Small intestine (tissue), 7 donors: ENCODE measurements at regions not wholly inside any gene's neighbourhood (a gene's known extent, or its start where the extent isn't known, plus 50 kb on each side); places are given as distances from the start of the nearest gene placed in this dataset.

Experiments
- DNase-seq, 2 donors: peaks; one replicate each; pipeline versions ENCODE4 v3.0.0 to v3.0.0-alpha.2; 2013
- FAIRE-seq: peaks from 2 replicates; lab custom pipeline; 2012; peaks lifted over from hg19 to GRCh38; lab: Jason Lieb, UNC
- H3K27ac ChIP-seq, 3 donors: one replicate each; pipeline ENCODE4 v1.5.1; 2013; ENCODE audit warnings: low read length in 2 of 3, mild to moderate bottlenecking in 2 of 3, control low read depth in 1 of 3, inconsistent platforms in 1 of 3, low read depth in 1 of 3, moderate library complexity in 1 of 3
- H3K27me3 ChIP-seq, 3 donors: one replicate each; pipeline ENCODE4 v1.6.1; 2013; ENCODE audit warnings: low read length in 3 of 3, inconsistent platforms in 1 of 3; ENCODE audit not compliant: control insufficient read depth in 3 of 3, insufficient read depth in 3 of 3
- H3K36me3 ChIP-seq, 3 donors: one replicate each; pipeline ENCODE4 v1.6.1; 2013; ENCODE audit warnings: low read length in 3 of 3, inconsistent platforms in 1 of 3, low read depth in 1 of 3, mild to moderate bottlenecking in 1 of 3, moderate library complexity in 1 of 3; ENCODE audit not compliant: control insufficient read depth in 3 of 3, insufficient read depth in 2 of 3
- H3K4me1 ChIP-seq, 3 donors: one replicate each; pipeline ENCODE4 v1.6.1; 2013; ENCODE audit warnings: low read length in 2 of 3, inconsistent platforms in 1 of 3, low read depth in 1 of 3, mild to moderate bottlenecking in 1 of 3, moderate library complexity in 1 of 3; ENCODE audit not compliant: control insufficient read depth in 3 of 3, insufficient read depth in 2 of 3
- H3K4me3 ChIP-seq, 3 donors: one replicate each; pipeline ENCODE4 v1.5.1; 2013; ENCODE audit warnings: low read length in 3 of 3, control low read depth in 1 of 3, inconsistent platforms in 1 of 3, low read depth in 1 of 3, mild to moderate bottlenecking in 1 of 3, moderate library complexity in 1 of 3
- H3K9me3 ChIP-seq, 2 donors: one replicate each; pipeline ENCODE4 v1.6.1; 2013; ENCODE audit warnings: low read depth in 1 of 2, low read length in 1 of 2; ENCODE audit not compliant: control insufficient read depth in 2 of 2, insufficient read depth in 1 of 2
- WGBS, 3 donors: extraction: QIAGEN DNeasy Blood & Tissue Kit; methylation state at CpG; one replicate each; pipeline ENCODE4 v1.1.7; 2013; 5-methylcytosine and 5-hydroxymethylcytosine counted together
- donor health status: healthy with polysubstance abuse.
- donor health status: control.
- donor health status: control.
- donor health status: Bipolar disorder and iron deficiency.
- donor health status: healthy.

DNA sequence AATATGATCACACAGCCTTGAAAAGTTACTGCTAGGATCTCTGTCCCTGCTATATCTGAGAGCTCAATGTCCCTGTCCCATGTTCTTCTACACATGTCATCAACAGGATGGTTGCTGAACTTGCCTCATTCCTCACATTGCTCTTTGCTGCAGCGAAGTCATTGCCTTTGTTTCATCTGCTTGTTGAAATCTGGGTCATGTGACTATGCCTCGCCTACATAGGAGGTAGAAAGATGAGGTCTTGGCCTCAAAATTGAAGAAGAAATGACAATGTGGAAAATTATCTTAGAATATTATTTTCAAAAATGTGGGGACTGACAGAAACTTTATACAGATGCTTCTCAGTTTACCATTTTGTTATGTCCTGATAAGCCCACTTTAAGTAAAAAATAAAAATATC, 494.2 kb downstream of the SOX5 start:
- Histone ChIP-seq H3K9me3 (no peaks in the 10 kb centered on the region), H3K27me3 (no peaks in the 10 kb centered on the region), H3K4me1 (no peaks in the 10 kb centered on the region), H3K36me3 (no peaks in the 10 kb centered on the region), H3K27ac (no peak overlapping the region), H3K4me3 (no peak overlapping the region)
- WGBS, 3 donors = 55 to 77% (median 63%) methylated on average over 2 of the region's 2 CpGs
- no peak for FAIRE-seq
- DNase-seq = no peak

DNA sequence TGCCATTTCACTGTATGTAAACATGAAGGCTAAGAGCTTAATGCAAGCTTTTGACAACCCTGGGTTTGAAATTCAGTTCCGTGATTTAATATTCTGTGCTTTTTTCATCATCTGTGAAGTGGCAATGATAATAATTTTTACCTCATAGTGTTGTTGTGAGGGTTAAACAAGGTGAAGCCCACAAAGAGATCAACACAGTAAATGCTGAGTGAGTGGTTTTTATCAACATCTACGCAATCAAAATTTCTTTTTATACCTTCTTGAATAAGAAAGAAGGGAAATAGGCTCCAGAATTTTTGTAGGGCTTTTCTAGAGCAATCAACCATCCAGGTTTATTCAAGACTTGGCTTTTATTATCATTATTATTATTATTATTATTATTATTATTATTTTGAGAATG, 490.8 kb downstream of the SOX5 start:
- no peaks in the 10 kb centered on the region for H3K9me3 ChIP-seq
- FAIRE-seq (no peak), DNase-seq (no peak)
- no peak overlapping the region for H3K27ac ChIP-seq
- H3K4me1 ChIP-seq = no peaks in the 10 kb centered on the region
- H3K27me3 ChIP-seq = no peaks in the 10 kb centered on the region
- WGBS, 3 donors = 90 to 94% (median 91%) methylated on average over 2 of the region's 2 CpGs
- no peaks in the 10 kb centered on the region for H3K36me3 ChIP-seq
- no peak overlapping the region for H3K4me3 ChIP-seq

DNA sequence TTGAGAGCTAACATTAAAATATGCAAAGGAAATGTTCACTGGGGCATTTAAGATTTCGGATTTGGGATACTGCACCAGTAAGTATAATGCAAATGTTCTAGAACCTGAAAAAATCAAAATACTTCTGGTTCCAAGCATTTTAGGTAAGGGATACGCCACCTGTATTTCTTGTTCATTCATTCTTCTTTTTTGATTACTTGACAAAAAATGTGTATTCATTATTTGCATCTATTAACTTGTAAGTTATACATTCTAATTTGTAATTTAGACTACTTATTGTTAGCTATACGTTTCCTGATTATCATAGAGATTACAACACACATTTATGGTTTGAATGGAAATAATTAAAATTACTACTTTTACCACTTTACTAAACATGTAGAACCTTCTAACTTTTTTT, 486.9 kb downstream of the SOX5 start:
- Histone ChIP-seq H3K27me3 (no peaks in the 10 kb centered on the region), H3K27ac (no peak overlapping the region), H3K9me3 (peaks cover 1 to 11% of the 10 kb centered on the region in 2 donors), H3K4me1 (no peaks in the 10 kb centered on the region), H3K4me3 (no peak overlapping the region), H3K36me3 (no peaks in the 10 kb centered on the region)
- FAIRE-seq (no peak), DNase-seq (no peak)
- WGBS, 3 donors = 44 to 76% (median 47%) methylated on average over 3 of the region's 3 CpGs

DNA sequence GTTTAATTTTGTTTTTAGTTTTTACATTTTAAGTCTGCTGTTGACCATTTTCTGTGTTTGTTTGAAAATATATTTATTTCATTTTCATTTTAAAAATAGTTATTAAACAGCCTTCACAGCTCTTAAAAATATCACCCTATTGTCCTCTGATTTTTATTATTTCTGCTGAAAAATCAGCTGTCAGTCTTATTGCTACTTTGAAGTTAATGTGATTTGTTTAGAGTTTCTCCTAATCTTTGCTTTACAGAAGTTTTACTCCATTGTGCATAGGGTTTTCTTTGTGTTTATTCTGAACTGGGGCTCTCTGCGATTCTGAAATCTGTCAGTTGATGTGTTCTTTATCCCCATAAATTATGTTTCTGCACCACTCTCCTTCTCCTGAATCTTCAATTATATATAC, 486.3 kb downstream of the SOX5 start:
- Histone ChIP-seq H3K4me3 (no peak overlapping the region), H3K27ac (no peak overlapping the region), H3K27me3 (no peaks in the 10 kb centered on the region), H3K36me3 (no peaks in the 10 kb centered on the region), H3K9me3 (peaks cover 1 to 11% of the 10 kb centered on the region in 2 donors), H3K4me1 (no peaks in the 10 kb centered on the region)
- FAIRE-seq (no peak), DNase-seq (no peak)
- 89 to 100% (median 91%) methylated on average over 1 of the region's 1 CpG for WGBS, 3 donors

DNA sequence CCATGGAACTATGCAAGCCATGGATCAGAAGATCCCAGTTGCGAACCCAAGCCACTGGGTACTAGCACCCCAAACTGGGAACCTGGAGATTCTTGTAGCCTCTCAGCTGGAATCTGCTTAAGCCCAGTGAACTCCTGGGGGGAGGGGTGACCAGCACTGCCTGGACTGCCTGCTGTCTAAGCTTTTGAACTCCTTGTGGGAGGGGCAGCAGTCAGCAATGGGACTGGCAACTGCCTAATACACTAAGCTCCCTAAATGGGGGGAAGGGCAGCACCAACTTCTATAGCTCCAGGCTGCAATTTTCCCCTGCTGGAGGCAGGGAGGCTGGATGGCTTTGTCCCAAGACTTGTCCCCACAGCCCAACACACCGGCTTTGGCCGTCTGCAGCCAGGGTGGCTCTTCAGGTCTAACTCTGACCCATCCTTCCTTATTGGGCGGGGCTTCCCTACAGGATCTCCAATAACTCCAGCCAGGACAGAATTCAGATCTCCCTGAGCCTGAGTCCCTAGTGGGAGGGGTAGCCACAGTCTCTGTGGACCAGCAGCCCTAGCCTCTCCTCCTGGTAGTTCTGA, 485.1 kb downstream of the SOX5 start:
- Histone ChIP-seq H3K36me3 (no peaks in the 10 kb centered on the region), H3K9me3 (peaks cover 1 to 11% of the 10 kb centered on the region in 2 donors), H3K27ac (no peak overlapping the region), H3K27me3 (no peaks in the 10 kb centered on the region), H3K4me3 (no peak overlapping the region), H3K4me1 (no peaks in the 10 kb centered on the region)
- FAIRE-seq (no peak), DNase-seq (no peak)
- WGBS, 3 donors = 72 to 87% (median 79%) methylated on average over 4 of the region's 4 CpGs

DNA sequence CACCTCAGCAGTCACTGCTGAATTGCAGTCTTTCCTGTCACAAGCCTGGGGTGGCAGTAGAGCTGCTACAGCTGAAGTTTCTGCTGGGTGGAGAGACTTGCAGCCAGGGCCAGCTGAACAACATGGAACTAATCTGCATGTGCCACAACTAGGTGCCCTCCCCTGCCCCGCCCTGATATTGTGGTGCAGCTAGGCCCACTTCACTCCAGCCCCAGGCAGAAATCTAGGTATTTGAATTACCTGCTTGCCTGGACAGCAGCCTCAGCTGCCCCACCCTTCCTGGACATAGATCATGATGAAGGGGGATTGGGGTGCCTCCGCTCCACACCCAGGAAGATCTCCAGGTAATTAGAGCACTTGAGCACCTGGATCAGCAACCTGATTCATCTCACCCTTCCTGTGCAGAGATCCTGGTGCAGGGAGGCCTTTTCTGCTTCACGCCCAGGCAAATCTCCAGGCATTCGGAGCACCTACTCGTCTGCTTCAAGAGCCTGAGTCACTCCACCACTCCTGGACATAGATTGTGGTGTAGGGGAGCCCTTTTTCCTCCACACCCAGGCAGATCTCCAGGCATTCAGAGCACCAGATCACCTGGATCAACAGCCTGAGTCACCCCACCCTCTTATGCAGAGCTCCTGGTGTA, 477.0 kb downstream of the SOX5 start:
- DNase-seq (no peak), FAIRE-seq (no peak)
- Histone ChIP-seq H3K36me3 (no peaks in the 10 kb centered on the region), H3K4me3 (no peak overlapping the region), H3K27me3 (no peaks in the 10 kb centered on the region), H3K4me1 (no peaks in the 10 kb centered on the region), H3K9me3 (peaks cover 6 to 14% of the 10 kb centered on the region in 2 donors), H3K27ac (no peak overlapping the region)
- WGBS, 3 donors = 77 to 85% (median 81%) methylated on average over 5 of the region's 5 CpGs

DNA sequence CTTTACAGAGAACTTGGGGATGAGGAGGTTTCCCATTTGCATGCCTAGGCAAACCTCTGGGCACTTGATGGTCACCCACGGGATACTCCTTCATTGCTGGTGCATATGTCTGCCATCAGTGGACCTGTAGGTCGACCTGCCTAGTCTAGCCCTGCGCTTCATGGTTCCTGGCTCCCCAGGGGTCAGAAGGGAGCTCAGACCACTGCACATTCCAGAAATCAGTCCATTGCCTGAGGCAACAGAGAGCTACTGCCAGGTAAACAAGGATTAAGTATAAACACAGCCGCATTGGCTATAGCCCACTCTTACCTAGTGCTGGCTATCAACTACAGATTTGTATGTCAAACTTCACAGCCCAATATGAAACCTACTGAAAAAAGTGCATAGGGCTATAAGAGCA, 476.4 kb downstream of the SOX5 start:
- FAIRE-seq (no peak), DNase-seq (no peak)
- no peaks in the 10 kb centered on the region for H3K27me3 ChIP-seq
- peaks cover 6 to 14% of the 10 kb centered on the region in 2 donors for H3K9me3 ChIP-seq
- no peak overlapping the region for H3K27ac ChIP-seq
- no peaks in the 10 kb centered on the region for H3K36me3 ChIP-seq
- no peaks in the 10 kb centered on the region for H3K4me1 ChIP-seq
- no peak overlapping the region for H3K4me3 ChIP-seq
- 73 to 81% (median 76%) methylated on average over 4 of the region's 4 CpGs for WGBS, 3 donors

DNA sequence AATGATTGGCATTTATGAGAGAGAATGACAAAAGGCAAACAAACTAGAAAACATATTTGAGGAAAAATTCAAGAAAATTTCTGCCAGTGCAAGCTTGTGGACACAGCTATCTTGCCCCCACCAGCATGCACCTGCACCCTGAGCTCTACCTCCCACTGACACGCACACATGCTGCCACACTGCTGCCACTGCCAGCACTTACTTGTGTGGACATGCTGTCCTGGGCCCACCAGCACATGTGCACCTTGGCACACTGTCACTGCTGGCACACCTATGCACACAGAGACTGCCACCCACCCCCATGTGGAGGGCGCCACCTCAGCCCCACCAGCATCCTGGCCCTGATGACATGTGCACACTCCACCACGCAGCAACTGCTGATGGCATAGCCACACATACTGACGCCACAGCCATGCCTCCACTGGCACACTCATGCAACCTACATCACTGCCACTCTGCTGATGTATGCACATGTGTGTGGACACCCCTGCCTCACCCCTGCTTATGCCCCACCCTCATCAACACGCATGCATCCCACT, 475.0 kb downstream of the SOX5 start:
- Histone ChIP-seq H3K27me3 (no peaks in the 10 kb centered on the region), H3K36me3 (no peaks in the 10 kb centered on the region), H3K27ac (no peak overlapping the region), H3K4me3 (no peak overlapping the region), H3K9me3 (peaks cover 6 to 14% of the 10 kb centered on the region in 2 donors), H3K4me1 (no peaks in the 10 kb centered on the region)
- 86 to 95% (median 89%) methylated on average over 5 of the region's 5 CpGs for WGBS, 3 donors
- FAIRE-seq (no peak), DNase-seq (no peak)
